B cell (primary cell): ENCODE measurements at regions not wholly inside any gene's neighbourhood (a gene's known extent, or its start where the extent isn't known, plus 50 kb on each side); places are given as distances from the start of the nearest gene placed in this dataset.

Source experiments
- ATAC-seq: fragments of 200-7000 bp; cut with Tn5 transposase; one replicate; pipeline ENCODE4 v1.10.0; 2021; ENCODE audit warnings: low read depth, mild to moderate bottlenecking, moderate number of reproducible peaks, moderate library complexity
- CTCF ChIA-PET: fragments of 350-600 bp; sonication (Branson Sonifier 250); formaldehyde crosslinking; loops from one replicate; lab custom pipeline; 2021; ENCODE audit warnings: antibody characterized with exemption, inconsistent platforms; lab: Charles Lee
- POLR2A ChIA-PET: fragments of 350-600 bp; sonication (Branson Sonifier 250); formaldehyde crosslinking; loops from one replicate; lab custom pipeline; 2021; ENCODE audit warnings: antibody characterized with exemption; lab: Charles Lee
- DNase-seq: peaks from one replicate; pipeline ENCODE4 v3.0.0; 2013
- H2AFZ ChIP-seq: 2 replicates; pipeline ENCODE4 v1.6.1; 2012; ENCODE audit warnings: mild to moderate bottlenecking, low read depth, low read length; ENCODE audit not compliant: insufficient read depth, poor library complexity, severe bottlenecking
- H3K27ac ChIP-seq, 2 donors: 1 replicate in 1 of 2; 2 replicates in 1 of 2; pipeline ENCODE4 v1.5.1; 2012 to 2013; ENCODE audit warnings: low read length in 2 of 2, mild to moderate bottlenecking in 2 of 2, moderate library complexity in 1 of 2
- H3K27me3 ChIP-seq, 4 experiments: fragments of 200-600 bp in 1 of 4; sonication (generic) in 1 of 4; replicated peaks in 1 of 4; 1 replicate in 2 of 4; 2 replicates in 2 of 4; pipeline versions ENCODE4 v1.6.1 to v1.7.0; 2013 to 2016; ENCODE audit warnings: low read length in 3 of 4, mild to moderate bottlenecking in 2 of 4, mixed read lengths in 1 of 4, moderate library complexity in 1 of 4; ENCODE audit not compliant: insufficient read depth in 4 of 4, control insufficient read depth in 3 of 4; ENCODE audit errors: control extremely low read depth in 1 of 4
- H3K36me3 ChIP-seq, 2 experiments: replicated peaks in 1 of 2; 1 replicate in 1 of 2; 2 replicates in 1 of 2; pipeline versions ENCODE4 v1.6.1 to v1.7.1; 2013; ENCODE audit warnings: low read length in 1 of 2; ENCODE audit not compliant: insufficient read depth in 2 of 2, control insufficient read depth in 1 of 2; ENCODE audit errors: control extremely low read depth in 1 of 2, extremely low read depth in 1 of 2
- H3K4me1 ChIP-seq, 2 donors: fragments of 200-600 bp in 1 of 2; sonication (generic) in 1 of 2; 1 replicate in 1 of 2; 2 replicates in 1 of 2; pipeline versions ENCODE4 v1.5.1 to v1.6.1; 2013 to 2017; ENCODE audit warnings: low read length in 2 of 2; ENCODE audit not compliant: control insufficient read depth in 2 of 2, insufficient read depth in 2 of 2
- H3K4me2 ChIP-seq: replicated peaks from 2 replicates; pipeline ENCODE3; 2012; ENCODE audit warnings: mild to moderate bottlenecking, low read depth, low read length; ENCODE audit not compliant: poor library complexity, severe bottlenecking
- H3K4me3 ChIP-seq, 5 experiments: fragments of 200-600 bp in 1 of 5; sonication (generic) in 1 of 5; 1 replicate in 3 of 5; 2 replicates in 2 of 5; pipeline versions ENCODE4 v1.5.1 to v1.7.0; 2011 to 2016; ENCODE audit warnings: low read length in 4 of 5, mild to moderate bottlenecking in 4 of 5, low read depth in 2 of 5, control low read depth in 1 of 5, moderate library complexity in 1 of 5; ENCODE audit not compliant: insufficient read depth in 1 of 5; ENCODE audit errors: control extremely low read depth in 1 of 5, extremely low read depth in 1 of 5
- H3K79me2 ChIP-seq: fragments of 200-600 bp; sonication (generic); one replicate; pipeline ENCODE4 v1.6.0; 2016; ENCODE audit warnings: low read length; ENCODE audit not compliant: control insufficient read depth, insufficient read depth
- H3K9ac ChIP-seq: fragments of 200-600 bp; sonication (generic); 2 replicates; pipeline ENCODE4 v1.6.1; 2017; ENCODE audit warnings: mild to moderate bottlenecking, low read length, moderate library complexity
- H3K9me3 ChIP-seq, 3 donors: one replicate each; pipeline versions ENCODE4 v1.6.1 to v1.7.1; 2013; ENCODE audit warnings: low read length in 2 of 3; ENCODE audit not compliant: control insufficient read depth in 2 of 3, insufficient read depth in 1 of 3; ENCODE audit errors: control extremely low read depth in 1 of 3
- H4K20me1 ChIP-seq: 2 replicates; pipeline ENCODE4 v1.6.0; 2012; ENCODE audit warnings: mild to moderate bottlenecking, low read length; ENCODE audit not compliant: insufficient read depth, control insufficient read depth, poor library complexity, severe bottlenecking
- H3K27ac Mint-ChIP-seq: one replicate; pipeline ENCODE4 v1.8.0; 2021; ENCODE audit warnings: mixed read lengths
- H3K27me3 Mint-ChIP-seq: one replicate; pipeline ENCODE4 v1.8.0; 2021; ENCODE audit warnings: mixed read lengths
- H3K4me1 Mint-ChIP-seq: one replicate; pipeline ENCODE4 v1.8.0; 2021; ENCODE audit warnings: mixed read lengths
- H3K4me3 Mint-ChIP-seq: one replicate; pipeline ENCODE4 v1.8.0; 2021; ENCODE audit warnings: mixed read lengths
- H3K9me3 Mint-ChIP-seq: one replicate; pipeline ENCODE4 v1.8.0; 2022; ENCODE audit warnings: mixed read lengths; ENCODE audit not compliant: insufficient read depth
- EZH2 ChIP-seq: IDR thresholded peaks from 2 replicates; pipeline ENCODE4 v1.6.1; 2012; ENCODE audit warnings: borderline replicate concordance, low read depth, mild to moderate bottlenecking, moderate library complexity, low read length; ENCODE audit not compliant: insufficient read depth, poor library complexity, severe bottlenecking
- WGBS: methylation state at CpG from one replicate; pipeline ENCODE4 v1.1.5; 2013; ENCODE audit warnings: missing lambda C conversion rate; ENCODE audit not compliant: insufficient coverage; 5-methylcytosine and 5-hydroxymethylcytosine counted together
- intact Hi-C: fragments of 100-400 bp; cut with micrococcal nuclease; formaldehyde crosslinking; loops from one replicate; pipeline ENCODE4 v1.10.0; 2022
- TF ChIP-seq, protein P1 (sequence below): fragments of 200-600 bp; IDR thresholded peaks from one replicate; pipeline ENCODE4 v1.8.0; 2022; ENCODE audit warnings: antibody characterized with exemption, mild to moderate bottlenecking

DNA sequence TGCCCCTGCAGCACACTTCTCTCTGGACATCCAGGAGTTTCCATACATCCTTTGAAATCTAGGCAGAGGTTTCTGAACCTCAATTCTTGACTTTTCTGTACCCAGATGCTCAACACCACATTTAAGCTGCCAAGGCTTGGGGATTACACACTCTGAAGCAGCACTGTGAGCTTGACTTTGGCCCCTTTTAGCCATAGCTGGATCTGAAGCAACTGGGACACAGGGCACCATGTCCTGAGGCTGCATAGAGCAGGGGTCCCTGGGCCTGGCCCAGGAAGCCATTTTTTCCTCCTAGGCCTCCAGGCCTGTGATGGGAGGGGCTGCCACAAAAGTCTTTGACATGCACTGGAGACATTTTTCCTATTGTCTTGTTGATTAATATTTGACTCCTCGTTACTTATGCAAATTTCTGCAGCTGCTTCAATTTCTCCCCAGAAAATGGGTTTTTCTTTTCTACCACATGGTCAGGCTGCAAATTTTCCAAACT is 694.0 kb downstream of the DIPK2A start:
- no peak overlapping the region for H3K9ac ChIP-seq
- ChIA-PET POLR2A (no interaction called here), CTCF (no interaction called here)
- Mint-ChIP-seq H3K4me3 (no peak overlapping the region), H3K9me3 (peaks cover 4% of the 10 kb centered on the region), H3K27me3 (no peaks in the 10 kb centered on the region), H3K27ac (no peak overlapping the region), H3K4me1 (no peaks in the 10 kb centered on the region)
- no peak for TF ChIP-seq EZH2
- TF ChIP-seq, protein P1, sequence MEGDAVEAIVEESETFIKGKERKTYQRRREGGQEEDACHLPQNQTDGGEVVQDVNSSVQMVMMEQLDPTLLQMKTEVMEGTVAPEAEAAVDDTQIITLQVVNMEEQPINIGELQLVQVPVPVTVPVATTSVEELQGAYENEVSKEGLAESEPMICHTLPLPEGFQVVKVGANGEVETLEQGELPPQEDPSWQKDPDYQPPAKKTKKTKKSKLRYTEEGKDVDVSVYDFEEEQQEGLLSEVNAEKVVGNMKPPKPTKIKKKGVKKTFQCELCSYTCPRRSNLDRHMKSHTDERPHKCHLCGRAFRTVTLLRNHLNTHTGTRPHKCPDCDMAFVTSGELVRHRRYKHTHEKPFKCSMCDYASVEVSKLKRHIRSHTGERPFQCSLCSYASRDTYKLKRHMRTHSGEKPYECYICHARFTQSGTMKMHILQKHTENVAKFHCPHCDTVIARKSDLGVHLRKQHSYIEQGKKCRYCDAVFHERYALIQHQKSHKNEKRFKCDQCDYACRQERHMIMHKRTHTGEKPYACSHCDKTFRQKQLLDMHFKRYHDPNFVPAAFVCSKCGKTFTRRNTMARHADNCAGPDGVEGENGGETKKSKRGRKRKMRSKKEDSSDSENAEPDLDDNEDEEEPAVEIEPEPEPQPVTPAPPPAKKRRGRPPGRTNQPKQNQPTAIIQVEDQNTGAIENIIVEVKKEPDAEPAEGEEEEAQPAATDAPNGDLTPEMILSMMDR, result no peak
- no peak overlapping the region for H3K27ac ChIP-seq
- H3K79me2 ChIP-seq, result no peaks in the 10 kb centered on the region
- H4K20me1 ChIP-seq, result no peaks in the 10 kb centered on the region
- no peaks in the 10 kb centered on the region for H3K27me3 ChIP-seq
- H3K4me1 ChIP-seq, result no peaks in the 10 kb centered on the region
- H3K4me2 ChIP-seq, result no peak overlapping the region
- WGBS, result 63% methylated on average over 1 of the region's 1 CpG
- H3K4me3 ChIP-seq, result no peak overlapping the region
- no peak overlapping the region for H2AFZ ChIP-seq
- no peaks in the 10 kb centered on the region for H3K36me3 ChIP-seq
- no peak for ATAC-seq
- no peak for DNase-seq
- H3K9me3 ChIP-seq, result peaks cover 0 to 9% (median 4%) of the 10 kb centered on the region in 3 donors
- intact Hi-C loops, result no loop called here

DNA sequence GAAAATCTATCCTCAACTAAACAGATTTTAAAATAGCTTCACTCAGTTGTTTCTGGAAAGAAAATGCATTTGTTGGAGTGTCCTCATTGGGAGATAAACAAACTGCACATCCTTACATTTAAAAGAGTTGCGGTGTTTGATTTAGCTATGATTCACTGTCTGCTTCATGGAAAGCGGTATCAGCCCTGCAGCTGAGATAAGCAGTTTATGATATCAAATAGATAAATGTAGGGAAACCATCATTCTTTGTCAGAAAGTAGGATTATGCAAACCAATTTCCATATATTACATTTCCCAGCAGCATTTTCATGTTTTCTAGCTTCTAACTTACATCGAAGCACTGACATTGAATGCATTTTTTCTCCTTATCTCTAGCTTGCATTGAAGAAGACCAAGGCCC is 698.9 kb downstream of the DIPK2A start:
- H3K4me1 Mint-ChIP-seq, result no peaks in the 10 kb centered on the region
- Histone ChIP-seq H3K9me3 (peaks cover 0 to 3% (median 1%) of the 10 kb centered on the region in 3 donors), H3K4me1 (no peaks in the 10 kb centered on the region), H3K27ac (no peak overlapping the region), H3K4me2 (no peak overlapping the region), H3K27me3 (no peaks in the 10 kb centered on the region), H3K9ac (no peak overlapping the region), H3K36me3 (no peaks in the 10 kb centered on the region), H3K4me3 (no peak overlapping the region), H3K79me2 (no peaks in the 10 kb centered on the region), H2AFZ (no peak overlapping the region), H4K20me1 (no peaks in the 10 kb centered on the region)
- DNase-seq (no peak), ATAC-seq (no peak)
- H3K4me3 Mint-ChIP-seq, result no peak overlapping the region
- no peaks in the 10 kb centered on the region for H3K27me3 Mint-ChIP-seq
- ChIA-PET POLR2A (no interaction called here), CTCF (no interaction called here)
- WGBS, result 75% methylated on average over 1 of the region's 3 CpGs
- TF ChIP-seq, protein P1, result no peak
- TF ChIP-seq EZH2, result no peak
- no peak overlapping the region for H3K27ac Mint-ChIP-seq
- peaks cover 6% of the 10 kb centered on the region for H3K9me3 Mint-ChIP-seq
- intact Hi-C loops, result no loop called here
